Spleen (tissue), 11 donors: ENCODE measurements at regions not wholly inside any gene's neighbourhood (a gene's known extent, or its start where the extent isn't known, plus 50 kb on each side); places are given as distances from the start of the nearest gene placed in this dataset.
A peak's percentile ranks its signal among the peaks of the same experiment; 100 is the strongest.

Experiments used
- DNase-seq: peaks from one replicate; pipeline ENCODE4 v3.0.0-alpha.2; 2020
- H3K27ac ChIP-seq, 8 donors: fragments of 200-600 bp; sonication (generic) in 7 of 8; 1 replicate in 4 of 8; 2 replicates in 4 of 8; pipeline versions ENCODE4 v1.5.0 to v1.8.0; 2016 to 2021; ENCODE audit warnings: inconsistent platforms in 4 of 8, mild to moderate bottlenecking in 4 of 8, moderate library complexity in 1 of 8
- H3K27me3 ChIP-seq, 7 donors: fragments of 200-600 bp; sonication (generic) in 6 of 7; replicated peaks in 1 of 7; 1 replicate in 4 of 7; 2 replicates in 3 of 7; pipeline versions ENCODE4 v1.5.0 to v1.8.0; 2016 to 2021; ENCODE audit warnings: inconsistent platforms in 3 of 7, mild to moderate bottlenecking in 1 of 7
- H3K36me3 ChIP-seq, 6 donors: fragments of 200-600 bp; sonication (generic) in 5 of 6; 1 replicate in 4 of 6; 2 replicates in 2 of 6; pipeline versions ENCODE4 v1.5.0 to v1.8.0; 2016 to 2021; ENCODE audit warnings: inconsistent platforms in 2 of 6
- H3K4me1 ChIP-seq, 6 donors: fragments of 200-600 bp; sonication (generic) in 5 of 6; 1 replicate in 3 of 6; 2 replicates in 3 of 6; pipeline versions ENCODE4 v1.5.0 to v1.8.0; 2016 to 2021; ENCODE audit warnings: inconsistent platforms in 3 of 6
- H3K4me3 ChIP-seq, 8 donors: fragments of 200-600 bp; sonication (generic) in 7 of 8; 1 replicate in 4 of 8; 2 replicates in 4 of 8; pipeline versions ENCODE4 v1.5.0 to v1.8.0; 2016 to 2021; ENCODE audit warnings: inconsistent platforms in 4 of 8, mild to moderate bottlenecking in 4 of 8, moderate library complexity in 2 of 8
- H3K9me3 ChIP-seq, 8 donors: fragments of 200-600 bp; sonication (generic) in 7 of 8; 1 replicate in 4 of 8; 2 replicates in 4 of 8; pipeline versions ENCODE4 v1.5.0 to v1.8.0; 2016 to 2021; ENCODE audit warnings: inconsistent platforms in 4 of 8
- POLR2A ChIP-seq, 3 donors: fragments of 450-650 bp; IDR thresholded peaks; one replicate each; pipeline ENCODE4 v1.5.1; 2017; ENCODE audit warnings: antibody characterized with exemption in 3 of 3, mild to moderate bottlenecking in 1 of 3
- POLR2AphosphoS5 ChIP-seq, 3 donors: sonication (generic); formaldehyde crosslinking; IDR thresholded peaks; one replicate each; pipeline ENCODE4 v1.5.1; 2017; ENCODE audit warnings: antibody characterized with exemption in 3 of 3
- WGBS, 5 donors: extraction: QIAGEN DNeasy Blood & Tissue Kit in 3 of 5; methylation state at CpG; one replicate each; pipeline versions ENCODE4 v1.1.5 to v1.1.7; 2013 to 2018; 5-methylcytosine and 5-hydroxymethylcytosine counted together
- intact Hi-C: fragments of 100-400 bp; cut with DNase I; formaldehyde crosslinking; loops from one replicate; pipeline ENCODE4 v1.15.0; 2023; ENCODE audit warnings: low total_unique reads
- TF ChIP-seq, protein P1 (sequence below), 11 experiments: fragments of 200-600 bp in 7 of 11; fragments of 450-650 bp in 4 of 11; sonication (generic) in 4 of 11; IDR thresholded peaks in 8 of 11; conservative IDR thresholded peaks in 3 of 11; 1 replicate in 7 of 11; 2 replicates in 4 of 11; pipeline versions ENCODE4 v1.4.0 to v1.8.0; 2016 to 2021; ENCODE audit warnings: antibody characterized with exemption in 11 of 11, inconsistent platforms in 4 of 11, mild to moderate bottlenecking in 1 of 11
- donor health status: healthy with polysubstance abuse.
- donor health status: DM: no; HTN: no; CAD: no; lungs with moderate emphysema.
- donor health status: DM: no; HTN: no; CAD: no.
- donor health status: Bipolar disorder and iron deficiency.
- donor health status: healthy.
- donor health status: DM: no; HTN: no; CAD: no.
- donor health status: DM: yes; HTN: yes; CAD: no.

DNA sequence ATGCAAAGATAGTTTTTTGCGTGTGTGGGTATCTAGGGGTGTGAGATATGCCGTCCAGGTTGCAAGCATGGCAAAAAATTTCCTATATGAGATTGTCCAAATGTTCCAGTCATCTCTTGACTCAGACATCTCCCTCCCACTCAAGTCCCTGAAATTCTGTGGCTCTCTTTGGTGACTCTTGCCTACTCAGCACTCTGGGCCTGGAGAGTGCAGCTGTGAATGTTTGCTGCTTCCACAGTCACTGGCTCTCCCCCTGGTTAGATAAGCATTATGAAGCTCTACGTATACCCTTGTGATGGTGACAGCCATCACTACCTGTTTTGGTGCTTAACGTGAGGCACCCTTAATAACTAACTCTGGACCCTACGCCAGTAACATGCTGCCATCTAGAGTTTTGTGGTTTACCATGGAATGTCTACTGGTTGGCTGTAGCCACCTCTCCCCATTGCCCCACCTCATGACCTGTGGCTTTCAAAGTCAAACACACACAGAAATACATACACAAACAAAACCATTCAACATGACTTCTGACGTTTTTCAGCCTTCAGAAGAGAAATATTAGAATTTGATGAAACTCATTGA is 621.9 kb upstream of the CITED2 start:
- H3K27ac ChIP-seq = no peak overlapping the region
- DNase-seq = no peak
- no peaks in the 10 kb centered on the region for H3K27me3 ChIP-seq
- H3K4me3 ChIP-seq = no peak overlapping the region
- H3K4me1 ChIP-seq = no peaks in the 10 kb centered on the region
- WGBS, 5 donors = 78 to 87% (median 82%) methylated on average over 6 of the region's 6 CpGs
- no peaks in the 10 kb centered on the region for H3K9me3 ChIP-seq
- intact Hi-C loops = no loop called here
- no peaks in the 10 kb centered on the region for H3K36me3 ChIP-seq
- TF ChIP-seq POLR2A (IDR thresholded peaks at IDR 0.05) (no peak), POLR2AphosphoS5 (IDR thresholded peaks at IDR 0.05) (no peak)
- TF ChIP-seq, protein P1, sequence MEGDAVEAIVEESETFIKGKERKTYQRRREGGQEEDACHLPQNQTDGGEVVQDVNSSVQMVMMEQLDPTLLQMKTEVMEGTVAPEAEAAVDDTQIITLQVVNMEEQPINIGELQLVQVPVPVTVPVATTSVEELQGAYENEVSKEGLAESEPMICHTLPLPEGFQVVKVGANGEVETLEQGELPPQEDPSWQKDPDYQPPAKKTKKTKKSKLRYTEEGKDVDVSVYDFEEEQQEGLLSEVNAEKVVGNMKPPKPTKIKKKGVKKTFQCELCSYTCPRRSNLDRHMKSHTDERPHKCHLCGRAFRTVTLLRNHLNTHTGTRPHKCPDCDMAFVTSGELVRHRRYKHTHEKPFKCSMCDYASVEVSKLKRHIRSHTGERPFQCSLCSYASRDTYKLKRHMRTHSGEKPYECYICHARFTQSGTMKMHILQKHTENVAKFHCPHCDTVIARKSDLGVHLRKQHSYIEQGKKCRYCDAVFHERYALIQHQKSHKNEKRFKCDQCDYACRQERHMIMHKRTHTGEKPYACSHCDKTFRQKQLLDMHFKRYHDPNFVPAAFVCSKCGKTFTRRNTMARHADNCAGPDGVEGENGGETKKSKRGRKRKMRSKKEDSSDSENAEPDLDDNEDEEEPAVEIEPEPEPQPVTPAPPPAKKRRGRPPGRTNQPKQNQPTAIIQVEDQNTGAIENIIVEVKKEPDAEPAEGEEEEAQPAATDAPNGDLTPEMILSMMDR (IDR thresholded peaks at IDR 0.05 in 8 of 11, conservative IDR thresholded peaks at IDR 0.05 in 3 of 11) = no peak

DNA sequence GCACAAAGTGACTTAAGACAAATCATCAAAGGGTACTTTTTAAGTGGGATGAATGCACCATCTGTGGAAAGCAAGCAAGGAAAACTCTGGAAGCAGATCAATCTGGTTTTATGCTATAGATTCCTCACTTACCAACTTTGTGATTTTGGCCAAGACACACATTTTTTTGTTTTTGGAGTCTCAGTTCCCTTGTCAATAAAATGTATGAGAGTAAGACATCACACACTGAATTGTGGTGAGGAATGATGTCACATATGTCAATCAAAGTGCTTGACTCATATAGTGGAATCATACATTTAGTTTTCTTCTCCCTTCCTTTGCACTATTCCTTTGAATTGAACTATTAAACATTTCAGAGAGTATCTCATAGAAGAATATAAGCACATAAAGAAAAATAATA is 620.5 kb upstream of the CITED2 start:
- Histone ChIP-seq H3K27ac (no peak overlapping the region), H3K4me3 (no peak overlapping the region), H3K4me1 (peaks cover 0 to 6% (median 2%) of the 10 kb centered on the region in 6 donors), H3K36me3 (no peaks in the 10 kb centered on the region), H3K27me3 (no peaks in the 10 kb centered on the region), H3K9me3 (no peaks in the 10 kb centered on the region)
- DNase-seq = no peak
- TF ChIP-seq POLR2A (IDR thresholded peaks at IDR 0.05) (no peak), POLR2AphosphoS5 (IDR thresholded peaks at IDR 0.05) (no peak)
- TF ChIP-seq, protein P1 (IDR thresholded peaks at IDR 0.05 in 8 of 11, conservative IDR thresholded peaks at IDR 0.05 in 3 of 11) = no peak
- intact Hi-C loops = no loop called here

DNA sequence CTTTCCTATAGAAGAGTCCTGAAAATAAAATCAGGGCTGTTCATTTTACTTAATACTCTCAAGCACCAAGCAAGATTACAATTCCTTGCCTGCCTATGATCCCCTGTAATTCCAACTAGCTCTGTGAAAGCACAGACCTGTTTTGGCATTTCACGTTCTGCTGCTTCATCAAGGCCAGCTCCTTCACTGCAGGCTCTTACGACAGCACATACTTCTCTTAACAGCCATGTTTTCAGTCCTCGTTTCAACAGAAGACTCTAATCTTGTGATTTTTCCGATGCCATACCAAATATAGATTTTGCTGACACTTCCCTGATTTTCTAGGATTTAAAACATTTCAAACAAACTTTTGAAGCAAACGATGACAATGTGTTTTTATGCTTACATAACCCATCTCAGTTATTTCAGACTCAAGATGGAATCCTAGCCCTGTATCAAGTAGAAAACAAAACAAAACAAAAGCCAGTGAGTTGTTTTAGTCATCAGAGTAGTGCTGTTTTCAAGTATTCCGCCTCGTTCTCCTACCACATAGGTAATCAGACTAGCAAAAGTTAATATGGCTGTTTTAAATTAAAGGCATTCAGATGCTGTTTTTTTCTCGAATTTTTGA is 616.5 kb upstream of the CITED2 start:
- TF ChIP-seq POLR2A (IDR thresholded peaks at IDR 0.05) = no peak
- TF ChIP-seq POLR2AphosphoS5 (IDR thresholded peaks at IDR 0.05) = no peak
- TF ChIP-seq, protein P1 (IDR thresholded peaks at IDR 0.05 in 8 of 11, conservative IDR thresholded peaks at IDR 0.05 in 3 of 11) = no peak

DNA sequence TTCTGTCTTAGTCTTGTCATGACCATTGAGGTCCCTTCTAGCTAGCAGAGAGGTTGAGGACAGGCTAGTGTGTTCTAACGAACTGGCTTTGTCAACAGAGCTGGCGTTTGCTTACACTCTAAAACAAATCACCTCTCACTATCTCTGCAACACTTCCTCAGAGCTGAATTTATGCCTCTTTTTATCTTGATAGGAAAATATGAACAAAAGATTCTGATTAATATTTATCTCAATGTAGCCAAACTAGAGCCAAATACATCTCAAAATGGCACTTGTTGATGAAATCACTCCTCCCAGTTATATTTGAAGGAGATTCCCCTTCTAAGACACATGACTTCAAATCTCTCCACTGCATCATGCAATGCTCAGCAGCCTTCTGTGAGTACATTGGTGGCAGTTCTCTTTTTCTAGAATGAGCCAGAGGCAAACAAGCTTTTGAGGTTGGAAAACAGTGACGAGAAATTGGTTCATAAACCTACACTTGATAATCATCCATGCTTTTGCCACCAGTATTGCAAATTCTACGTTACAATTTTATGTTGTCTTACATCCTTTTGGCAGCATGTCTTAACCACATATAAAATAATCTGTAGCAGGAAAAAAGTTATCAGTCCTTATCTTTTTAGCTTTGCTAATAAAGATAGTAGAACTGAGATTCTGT is 615.7 kb upstream of the CITED2 start:
- intact Hi-C loops = no loop called here
- Histone ChIP-seq H3K27ac (peak overlapping the region in 5 of 8 donors; percentile 30 to 51 (median 50)), H3K9me3 (no peaks in the 10 kb centered on the region), H3K4me1 (peaks cover 0 to 9% (median 4%) of the 10 kb centered on the region in 6 donors), H3K36me3 (no peaks in the 10 kb centered on the region), H3K4me3 (no peak overlapping the region), H3K27me3 (no peaks in the 10 kb centered on the region)
- no peak for DNase-seq
- TF ChIP-seq, protein P1 (IDR thresholded peaks at IDR 0.05 in 8 of 11, conservative IDR thresholded peaks at IDR 0.05 in 3 of 11) = no peak
- TF ChIP-seq POLR2AphosphoS5 (IDR thresholded peaks at IDR 0.05) (no peak), POLR2A (IDR thresholded peaks at IDR 0.05) (no peak)
- WGBS, 5 donors = 45 to 61% (median 57%) methylated on average over 4 of the region's 4 CpGs

More for the DNA sequence above, 616.5 kb upstream of the CITED2 start:
- WGBS, 5 donors = 64 to 82% (median 72%) methylated on average over 8 of the region's 8 CpGs
- no peaks in the 10 kb centered on the region for H3K9me3 ChIP-seq
- H3K27ac ChIP-seq = peak overlapping the region in 5 of 8 donors; percentile 30 to 51 (median 50)
- intact Hi-C loops = no loop called here
- no peaks in the 10 kb centered on the region for H3K36me3 ChIP-seq
- no peak overlapping the region for H3K4me3 ChIP-seq
- no peaks in the 10 kb centered on the region for H3K27me3 ChIP-seq
- no peak for DNase-seq
- peaks cover 0 to 9% (median 4%) of the 10 kb centered on the region in 6 donors for H3K4me1 ChIP-seq
